ENCODE measurements at regions not wholly inside any gene's neighbourhood (a gene's known extent, or its start where the extent isn't known, plus 50 kb on each side); places are given as distances from the start of the nearest gene placed in this dataset.

GRCh38 chr2:123080331-123080730 lies 944.8 kb upstream of the CNTNAP5 start:
- TF ChIP-seq, protein P1, sequence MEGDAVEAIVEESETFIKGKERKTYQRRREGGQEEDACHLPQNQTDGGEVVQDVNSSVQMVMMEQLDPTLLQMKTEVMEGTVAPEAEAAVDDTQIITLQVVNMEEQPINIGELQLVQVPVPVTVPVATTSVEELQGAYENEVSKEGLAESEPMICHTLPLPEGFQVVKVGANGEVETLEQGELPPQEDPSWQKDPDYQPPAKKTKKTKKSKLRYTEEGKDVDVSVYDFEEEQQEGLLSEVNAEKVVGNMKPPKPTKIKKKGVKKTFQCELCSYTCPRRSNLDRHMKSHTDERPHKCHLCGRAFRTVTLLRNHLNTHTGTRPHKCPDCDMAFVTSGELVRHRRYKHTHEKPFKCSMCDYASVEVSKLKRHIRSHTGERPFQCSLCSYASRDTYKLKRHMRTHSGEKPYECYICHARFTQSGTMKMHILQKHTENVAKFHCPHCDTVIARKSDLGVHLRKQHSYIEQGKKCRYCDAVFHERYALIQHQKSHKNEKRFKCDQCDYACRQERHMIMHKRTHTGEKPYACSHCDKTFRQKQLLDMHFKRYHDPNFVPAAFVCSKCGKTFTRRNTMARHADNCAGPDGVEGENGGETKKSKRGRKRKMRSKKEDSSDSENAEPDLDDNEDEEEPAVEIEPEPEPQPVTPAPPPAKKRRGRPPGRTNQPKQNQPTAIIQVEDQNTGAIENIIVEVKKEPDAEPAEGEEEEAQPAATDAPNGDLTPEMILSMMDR (IDR thresholded peaks at IDR 0.05; ENCODE audit: low read depth, low read length, poor library complexity, severe bottlenecking): no peak
- no peak for TF ChIP-seq EZH2phosphoT487 (IDR thresholded peaks at IDR 0.05; ENCODE audit: borderline replicate concordance, low read length)
